Progenitor cell of endocrine pancreas (in vitro differentiated cells): ENCODE measurements at regions not wholly inside any gene's neighbourhood (a gene's known extent, or its start where the extent isn't known, plus 50 kb on each side); places are given as distances from the start of the nearest gene placed in this dataset.

Source experiments
- DNase-seq: peaks from one replicate; pipeline ENCODE4 v3.0.0; 2021; ENCODE audit warnings: low spot score; ENCODE audit not compliant: unreplicated experiment
- H3K27ac Mint-ChIP-seq: 2 replicates; pipeline ENCODE4 v1.8.0; 2021; ENCODE audit warnings: mild to moderate bottlenecking, moderate library complexity, mixed read lengths
- H3K27me3 Mint-ChIP-seq: 2 replicates; pipeline ENCODE4 v1.8.0; 2021; ENCODE audit warnings: mixed read lengths
- H3K36me3 Mint-ChIP-seq: 2 replicates; pipeline ENCODE4 v1.8.0; 2022; ENCODE audit warnings: mixed read lengths; ENCODE audit not compliant: insufficient read depth
- H3K4me1 Mint-ChIP-seq: 2 replicates; pipeline ENCODE4 v1.8.0; 2021; ENCODE audit warnings: low read depth, mixed read lengths
- H3K4me3 Mint-ChIP-seq: 2 replicates; pipeline ENCODE4 v1.8.0; 2021; ENCODE audit warnings: low read depth, mild to moderate bottlenecking, moderate library complexity, mixed read lengths
- H3K9me3 Mint-ChIP-seq: 2 replicates; pipeline ENCODE4 v1.8.0; 2021; ENCODE audit warnings: low read depth, mixed read lengths
- CTCF ChIP-seq: fragments of 200-600 bp; sonication (generic); IDR thresholded peaks from one replicate; pipeline ENCODE4 v1.5.0; 2021; ENCODE audit warnings: antibody characterized with exemption, mild to moderate bottlenecking; ENCODE audit not compliant: unreplicated experiment

GRCh38 chr3:22111226-22111625 lies 360.2 kb upstream of the ZNF385D start:
- TF ChIP-seq CTCF = no peak
- no peak overlapping the region for H3K4me3 Mint-ChIP-seq
- no peaks in the 10 kb centered on the region for H3K9me3 Mint-ChIP-seq
- no peaks in the 10 kb centered on the region for H3K36me3 Mint-ChIP-seq
- H3K27ac Mint-ChIP-seq = no peak overlapping the region
- no peaks in the 10 kb centered on the region for H3K27me3 Mint-ChIP-seq
- peaks cover 8% of the 10 kb centered on the region for H3K4me1 Mint-ChIP-seq
- DNase-seq = no peak

- H3K9me3 Mint-ChIP-seq = no peaks in the 10 kb centered on the region
- no peaks in the 10 kb centered on the region for H3K36me3 Mint-ChIP-seq
- no peak for TF ChIP-seq CTCF
- H3K4me3 Mint-ChIP-seq = no peak overlapping the region
- no peak overlapping the region for H3K27ac Mint-ChIP-seq
- no peaks in the 10 kb centered on the region for H3K27me3 Mint-ChIP-seq
- no peak for DNase-seq
- H3K4me1 Mint-ChIP-seq = peaks cover 8% of the 10 kb centered on the region
Observed at GRCh38 chr3:22113453-22113852, 362.4 kb upstream of the ZNF385D start.

GRCh38 chr3:22115581-22115980 lies 364.6 kb upstream of the ZNF385D start:
- Mint-ChIP-seq H3K27ac (no peak overlapping the region), H3K4me1 (peaks cover 16% of the 10 kb centered on the region), H3K36me3 (no peaks in the 10 kb centered on the region), H3K4me3 (no peak overlapping the region), H3K9me3 (no peaks in the 10 kb centered on the region), H3K27me3 (no peaks in the 10 kb centered on the region)
- no peak for TF ChIP-seq CTCF
- DNase-seq = no peak

- H3K36me3 Mint-ChIP-seq = no peaks in the 10 kb centered on the region
- no peaks in the 10 kb centered on the region for H3K9me3 Mint-ChIP-seq
- no peak for DNase-seq
- H3K27ac Mint-ChIP-seq = no peak overlapping the region
- H3K27me3 Mint-ChIP-seq = no peaks in the 10 kb centered on the region
- peaks cover 25% of the 10 kb centered on the region for H3K4me1 Mint-ChIP-seq
- no peak for TF ChIP-seq CTCF
- H3K4me3 Mint-ChIP-seq = no peak overlapping the region
Observed at GRCh38 chr3:22117091-22117490, 366.1 kb upstream of the ZNF385D start.

GRCh38 chr3:22117751-22118346 lies 366.8 kb upstream of the ZNF385D start:
- H3K9me3 Mint-ChIP-seq = no peaks in the 10 kb centered on the region

More at GRCh38 chr3:22117751-22118346, 366.8 kb upstream of the ZNF385D start:
- peak; percentile 76 for TF ChIP-seq CTCF
- H3K27ac Mint-ChIP-seq = no peak overlapping the region
- H3K27me3 Mint-ChIP-seq = no peaks in the 10 kb centered on the region
- no peaks in the 10 kb centered on the region for H3K36me3 Mint-ChIP-seq
- no peak for DNase-seq
- H3K4me1 Mint-ChIP-seq = peaks cover 23% of the 10 kb centered on the region
- no peak overlapping the region for H3K4me3 Mint-ChIP-seq
